NAMALWA (cell line): ENCODE measurements at regions not wholly inside any gene's neighbourhood (a gene's known extent, or its start where the extent isn't known, plus 50 kb on each side); places are given as distances from the start of the nearest gene placed in this dataset.

ENCODE experiments used
- DNase-seq: peaks from one replicate; pipeline ENCODE4 v3.0.0-alpha.2; 2015; ENCODE audit warnings: low spot score

- no peak for DNase-seq
Measured at GRCh38 chr6:147037881-147038280, 166.3 kb upstream of the STXBP5 start.

- no peak for DNase-seq
Measured at GRCh38 chr6:147040121-147040910, 163.9 kb upstream of the STXBP5 start.

- DNase-seq: no peak
Measured at GRCh38 chr6:147042679-147043078, 161.5 kb upstream of the STXBP5 start.

DNA sequence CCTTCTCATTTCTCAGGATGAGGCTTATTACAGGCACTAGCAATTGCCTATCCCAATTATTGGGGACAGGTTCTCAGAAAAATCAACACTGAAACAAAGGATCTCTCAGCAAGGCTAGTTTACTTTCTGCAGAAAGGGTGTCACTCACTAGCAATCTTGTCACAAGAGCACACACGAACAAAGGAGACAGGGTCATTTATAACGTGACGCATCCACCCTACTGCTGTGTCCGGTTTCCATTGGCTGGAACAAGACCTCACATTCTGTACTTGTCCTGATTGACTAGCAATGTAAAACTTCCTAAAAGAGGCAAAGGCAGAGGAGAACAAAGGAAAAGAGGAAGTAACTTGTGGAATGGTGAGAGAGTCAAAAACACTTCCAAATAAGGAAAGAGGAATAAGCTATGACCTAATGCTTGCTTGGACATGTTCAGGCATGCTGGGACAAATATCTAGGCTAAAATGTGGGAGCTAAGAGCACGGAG is 160.2 kb upstream of the STXBP5 start:
- DNase-seq: no peak

- DNase-seq: no peak
Measured at GRCh38 chr6:147046141-147046877, 157.9 kb upstream of the STXBP5 start.

DNA sequence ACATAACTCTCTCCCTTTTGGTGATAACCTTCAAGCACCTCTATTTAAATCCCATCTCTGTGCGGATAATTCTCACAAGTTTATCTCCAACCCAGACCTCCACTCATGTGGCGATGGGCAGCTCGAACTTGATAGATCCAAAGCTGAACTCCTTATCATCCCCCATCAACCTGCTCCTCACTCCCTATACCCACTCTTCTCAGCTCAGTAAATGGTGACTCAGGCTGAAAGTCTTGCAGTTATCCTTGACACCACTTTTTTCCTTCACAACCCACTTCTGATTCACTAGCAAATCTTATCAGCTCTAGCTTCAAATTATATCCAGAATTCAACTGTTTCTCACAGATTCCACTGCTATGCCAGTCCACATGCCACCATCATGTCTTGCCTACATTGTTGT is 155.3 kb upstream of the STXBP5 start:
- no peak for DNase-seq

DNA sequence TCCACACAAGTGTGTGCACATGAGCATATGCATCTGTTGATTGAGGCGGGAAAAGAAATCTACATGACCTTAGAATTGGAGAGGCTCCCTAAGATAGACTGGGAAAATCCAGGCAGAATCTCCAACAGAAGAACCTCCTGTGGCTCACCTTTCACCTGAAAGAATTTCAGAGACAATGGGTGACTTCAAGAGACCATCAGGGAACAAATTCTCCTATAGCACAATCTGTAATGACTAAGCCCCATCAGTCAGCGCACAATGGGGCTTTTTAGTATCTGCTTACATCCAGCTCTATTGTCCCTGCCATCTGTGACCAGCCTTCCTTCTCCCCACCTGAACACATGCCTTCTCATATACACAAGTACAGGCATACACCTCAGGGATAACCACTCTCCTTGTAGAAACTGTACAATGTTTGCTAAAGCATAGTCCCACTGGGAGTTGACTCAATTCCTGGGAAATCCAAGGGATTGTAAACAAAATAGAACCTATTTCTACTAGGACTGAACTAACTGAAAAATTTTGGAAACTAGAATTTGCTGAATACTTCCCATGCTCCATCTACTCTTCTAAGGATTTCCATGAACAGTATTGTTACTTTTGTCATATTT is 150.8 kb upstream of the STXBP5 start:
- DNase-seq: no peak

- no peak for DNase-seq
Measured at GRCh38 chr6:147054158-147054557, 150.1 kb upstream of the STXBP5 start.

DNA sequence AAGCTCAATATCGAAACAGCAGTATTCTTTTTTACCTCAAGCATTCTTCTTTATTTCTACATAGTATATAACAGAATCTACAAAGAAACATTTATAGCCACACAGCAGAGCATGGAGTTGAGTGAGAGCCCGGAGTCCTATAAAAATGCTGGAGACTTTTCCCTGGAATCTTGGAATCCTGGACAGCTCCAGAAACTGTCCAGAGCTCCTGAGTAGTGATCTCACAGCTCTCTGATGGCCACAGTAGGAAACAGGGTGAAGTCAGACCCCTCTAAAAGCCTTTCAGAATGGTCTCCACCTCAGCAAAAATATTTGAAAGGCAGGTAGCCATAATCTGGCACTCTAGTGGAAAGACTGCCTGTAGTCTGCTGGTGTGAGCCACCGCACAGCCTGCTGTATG is 149.3 kb upstream of the STXBP5 start:
- DNase-seq: no peak

DNA sequence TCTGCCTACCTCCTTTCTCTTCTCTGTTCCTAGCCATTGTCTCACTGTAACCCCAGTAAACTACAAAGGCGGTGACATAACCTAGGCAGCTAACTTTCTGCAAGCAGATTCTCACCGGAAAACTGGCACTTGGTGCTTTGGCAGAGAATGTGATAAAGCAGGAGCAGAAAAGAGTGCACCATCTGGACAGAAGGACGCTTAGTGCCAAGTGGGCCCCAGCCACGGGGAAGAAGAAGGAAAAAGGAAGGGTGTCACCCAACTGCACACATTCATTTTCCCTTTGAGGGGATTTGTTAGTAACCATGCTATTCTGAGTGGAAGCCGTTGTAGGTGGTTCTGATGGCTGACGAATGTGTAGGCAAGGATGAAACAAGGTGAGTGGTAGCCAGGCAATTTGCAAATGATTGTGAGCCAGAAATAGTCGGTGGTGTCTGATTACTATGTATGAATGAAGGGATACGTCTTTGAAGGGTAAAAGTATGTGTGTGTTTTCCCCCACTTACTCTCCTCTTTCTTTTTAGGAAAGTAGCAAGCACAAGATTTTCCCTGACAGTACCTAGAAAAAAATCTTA is 148.3 kb upstream of the STXBP5 start:
- DNase-seq: no peak

- DNase-seq: no peak
Measured at GRCh38 chr6:147057188-147057587, 147.0 kb upstream of the STXBP5 start.

- no peak for DNase-seq
Measured at GRCh38 chr6:147057705-147058342, 146.4 kb upstream of the STXBP5 start.

GRCh38 chr6:147058786-147059385 is 145.3 kb upstream of the STXBP5 start:
- DNase-seq: no peak

GRCh38 chr6:147060636-147061035 is 143.6 kb upstream of the STXBP5 start:
- no peak for DNase-seq

GRCh38 chr6:147061252-147061651 is 143.0 kb upstream of the STXBP5 start:
- DNase-seq: no peak

DNA sequence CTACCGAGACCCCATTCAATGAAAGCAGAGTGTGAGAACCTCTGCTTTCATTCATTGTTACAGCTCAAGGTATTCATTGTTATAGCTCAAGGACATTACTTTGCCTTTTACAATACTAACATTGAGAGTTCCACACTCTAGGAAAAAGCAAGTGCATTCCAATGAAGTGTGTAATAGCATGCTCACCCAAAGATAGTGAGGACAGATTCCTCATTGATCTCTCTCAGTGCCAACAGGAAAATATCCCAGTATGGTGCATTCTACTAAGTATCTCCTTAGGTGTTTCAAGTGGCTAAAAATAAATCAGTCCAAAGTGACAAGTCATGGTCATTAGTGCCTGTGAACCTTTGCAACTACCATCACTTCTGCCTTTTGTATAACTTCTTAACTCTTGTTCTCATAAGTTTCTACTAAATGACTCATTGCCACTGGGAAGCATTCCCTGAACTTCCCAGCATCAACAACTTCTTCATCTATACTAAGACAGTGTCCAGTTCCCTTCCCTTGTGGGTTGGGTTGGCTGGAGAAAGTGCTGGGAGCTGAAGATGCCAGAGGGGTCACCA is 140.7 kb upstream of the STXBP5 start:
- no peak for DNase-seq

DNA sequence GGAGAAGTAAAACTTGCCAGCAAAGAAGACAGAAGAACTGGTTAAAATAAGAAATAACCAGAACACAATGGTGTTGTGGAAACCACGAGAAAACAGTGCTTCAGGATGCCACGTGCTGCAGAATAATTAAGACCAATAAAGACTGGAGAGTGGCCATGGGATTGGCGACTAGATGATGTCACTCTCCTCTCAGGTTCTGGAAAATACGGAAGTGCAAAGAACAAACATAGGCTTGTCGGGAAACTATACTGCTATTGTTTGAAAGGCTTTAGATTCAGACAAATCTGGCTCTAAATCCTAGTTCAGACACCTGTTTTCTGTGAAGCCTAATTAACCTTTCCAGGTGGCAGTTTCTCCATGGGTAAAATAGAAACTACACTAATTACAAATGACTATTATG is 138.4 kb upstream of the STXBP5 start:
- no peak for DNase-seq

DNA sequence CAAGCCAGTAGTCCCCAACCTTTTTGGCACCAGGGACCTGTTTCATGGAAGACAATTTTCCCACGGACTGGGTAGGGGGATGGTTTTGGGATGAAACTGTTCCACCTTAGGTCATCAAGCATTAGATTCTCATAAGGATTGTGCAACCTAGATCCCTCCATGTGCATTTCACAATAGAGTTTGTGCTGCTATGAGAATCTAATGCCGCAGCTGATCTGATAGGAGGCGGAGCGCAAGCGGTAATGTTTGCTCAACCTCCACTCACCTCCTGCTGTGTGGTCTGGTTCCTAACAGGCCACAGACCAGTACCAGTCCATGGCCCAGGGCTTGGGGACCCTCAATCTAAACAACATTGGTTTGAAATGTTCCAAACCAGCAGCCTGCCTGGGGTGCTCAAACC is 137.0 kb upstream of the STXBP5 start:
- DNase-seq: no peak

DNA sequence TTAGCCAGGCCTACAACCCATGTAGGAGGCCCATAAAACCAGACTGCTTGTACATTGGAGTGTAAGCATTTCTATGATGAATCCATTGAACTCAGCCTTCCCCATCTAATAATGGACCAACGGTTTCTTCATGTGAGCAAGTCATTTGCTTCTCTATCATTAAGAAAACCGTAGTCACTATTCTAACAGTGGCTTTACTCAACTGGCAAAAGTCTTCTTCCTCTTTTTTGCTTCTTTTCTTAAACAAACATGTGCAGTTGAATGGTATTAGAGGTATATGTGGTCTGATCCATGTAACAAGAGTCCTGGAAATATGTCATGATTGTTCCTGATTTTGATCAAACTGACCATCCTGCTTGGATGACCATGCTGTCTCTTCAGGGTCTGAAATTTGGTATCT is 132.4 kb upstream of the STXBP5 start:
- DNase-seq: no peak

DNA sequence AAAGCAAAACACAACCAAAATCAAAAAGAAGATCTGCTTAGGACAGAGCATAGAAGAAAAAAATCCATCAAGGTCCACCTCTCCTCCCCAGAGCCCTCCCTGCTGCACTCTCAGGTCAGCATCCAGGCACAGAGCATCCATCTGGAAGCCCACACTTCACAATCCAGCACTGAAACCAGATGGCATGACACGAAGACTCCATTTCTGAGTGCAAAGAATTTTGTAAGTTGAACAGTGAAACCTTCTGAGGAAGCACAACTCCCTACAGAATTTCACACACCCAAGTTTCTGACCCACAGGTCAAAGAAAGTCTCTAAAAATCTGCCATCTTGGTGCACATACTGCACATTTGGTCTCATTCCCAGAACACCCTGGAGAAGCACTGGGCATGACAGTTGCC is 128.8 kb upstream of the STXBP5 start:
- no peak for DNase-seq

DNA sequence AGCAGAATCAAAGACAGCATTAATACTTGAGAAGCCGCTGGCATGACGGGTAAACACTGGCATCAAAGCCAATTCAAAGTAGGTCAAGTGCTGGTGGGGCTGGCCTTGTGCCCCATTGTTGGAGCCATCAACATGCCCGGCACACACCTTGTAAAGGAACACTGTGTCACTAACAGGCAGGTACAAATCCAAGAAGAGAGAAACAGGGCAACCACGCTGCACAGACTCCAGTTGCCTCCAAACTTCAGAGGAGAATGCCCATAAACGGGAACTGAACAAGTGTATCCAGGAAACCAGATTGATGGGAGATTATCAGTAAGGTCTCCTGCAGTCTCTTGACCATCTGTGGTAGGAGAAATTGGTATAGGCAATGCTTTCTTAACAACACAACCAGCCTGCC is 127.0 kb upstream of the STXBP5 start:
- no peak for DNase-seq
